Panc1 (cell line): ENCODE measurements at regions not wholly inside any gene's neighbourhood (a gene's known extent, or its start where the extent isn't known, plus 50 kb on each side); places are given as distances from the start of the nearest gene placed in this dataset.

Experiments used
- CTCF ChIP-seq: fragments of 450-650 bp; IDR thresholded peaks from 2 replicates; pipeline ENCODE4 v1.5.1; 2017; ENCODE audit warnings: mild to moderate bottlenecking
- POLR2AphosphoS5 ChIP-seq: IDR thresholded peaks from 2 replicates; pipeline ENCODE4 v1.6.1; 2012; ENCODE audit warnings: mild to moderate bottlenecking, low read depth, low read length, moderate library complexity
- REST ChIP-seq, 2 experiments: IDR thresholded peaks; 2 replicates each; pipeline ENCODE4 v1.6.1; 2011 to 2012; ENCODE audit warnings: low read depth in 2 of 2, control low read depth in 1 of 2, low read length in 1 of 2, mild to moderate bottlenecking in 1 of 2, moderate library complexity in 1 of 2; ENCODE audit not compliant: insufficient read depth in 1 of 2
- SIN3A ChIP-seq: IDR thresholded peaks from 2 replicates; pipeline ENCODE4 v1.6.1; 2012; ENCODE audit warnings: low read depth, mild to moderate bottlenecking, low read length, moderate library complexity, borderline replicate concordance; ENCODE audit not compliant: insufficient read depth
- TCF7L2 ChIP-seq: IDR thresholded peaks from 2 replicates; pipeline ENCODE4 v1.6.1; 2011; ENCODE audit warnings: mild to moderate bottlenecking, low read depth, low read length, inconsistent platforms

- TF ChIP-seq REST (IDR thresholded peaks at IDR 0.05; ENCODE audit: insufficient read depth in 1 of 2, low read depth in 2 of 2, low read length in 1 of 2): no peak
- no peak for TF ChIP-seq CTCF
- TF ChIP-seq POLR2AphosphoS5: no peak
- no peak for TF ChIP-seq TCF7L2
- TF ChIP-seq SIN3A: no peak
These were observed 71.1 kb upstream of the RAP1B start for GRCh38 chr12:68539615-68539952.
